ENCODE measurements at regions not wholly inside any gene's neighbourhood (a gene's known extent, or its start where the extent isn't known, plus 50 kb on each side); places are given as distances from the start of the nearest gene placed in this dataset.

DNA sequence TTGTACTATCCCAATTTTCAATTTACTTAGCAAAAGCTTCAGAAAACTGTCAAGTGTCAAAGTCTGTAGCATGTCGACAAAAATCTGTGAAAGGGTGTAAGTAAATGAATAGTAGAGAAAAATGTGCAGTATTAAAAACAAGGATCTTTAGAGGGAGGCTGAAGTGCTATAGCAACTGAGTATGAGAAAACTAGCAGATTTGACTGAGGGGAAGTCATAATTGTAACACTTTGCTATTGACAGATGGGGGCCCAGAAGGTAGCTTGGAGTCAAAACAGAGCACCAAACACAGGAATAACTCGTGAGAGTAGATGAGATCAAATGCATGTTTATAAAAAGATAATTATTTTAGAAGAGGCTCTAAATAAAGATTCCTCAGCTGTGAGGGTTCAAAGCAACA is 657.7 kb downstream of the TMEM182 start:
- TF ChIP-seq, protein P1, sequence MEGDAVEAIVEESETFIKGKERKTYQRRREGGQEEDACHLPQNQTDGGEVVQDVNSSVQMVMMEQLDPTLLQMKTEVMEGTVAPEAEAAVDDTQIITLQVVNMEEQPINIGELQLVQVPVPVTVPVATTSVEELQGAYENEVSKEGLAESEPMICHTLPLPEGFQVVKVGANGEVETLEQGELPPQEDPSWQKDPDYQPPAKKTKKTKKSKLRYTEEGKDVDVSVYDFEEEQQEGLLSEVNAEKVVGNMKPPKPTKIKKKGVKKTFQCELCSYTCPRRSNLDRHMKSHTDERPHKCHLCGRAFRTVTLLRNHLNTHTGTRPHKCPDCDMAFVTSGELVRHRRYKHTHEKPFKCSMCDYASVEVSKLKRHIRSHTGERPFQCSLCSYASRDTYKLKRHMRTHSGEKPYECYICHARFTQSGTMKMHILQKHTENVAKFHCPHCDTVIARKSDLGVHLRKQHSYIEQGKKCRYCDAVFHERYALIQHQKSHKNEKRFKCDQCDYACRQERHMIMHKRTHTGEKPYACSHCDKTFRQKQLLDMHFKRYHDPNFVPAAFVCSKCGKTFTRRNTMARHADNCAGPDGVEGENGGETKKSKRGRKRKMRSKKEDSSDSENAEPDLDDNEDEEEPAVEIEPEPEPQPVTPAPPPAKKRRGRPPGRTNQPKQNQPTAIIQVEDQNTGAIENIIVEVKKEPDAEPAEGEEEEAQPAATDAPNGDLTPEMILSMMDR (conservative IDR thresholded peaks at IDR 0.05; ENCODE audit: low read length) = no peak
- TF ChIP-seq EZH2phosphoT487 (IDR thresholded peaks at IDR 0.05; ENCODE audit: borderline replicate concordance) = no peak
